NT2/D1 (cell line): ENCODE measurements at regions not wholly inside any gene's neighbourhood (a gene's known extent, or its start where the extent isn't known, plus 50 kb on each side); places are given as distances from the start of the nearest gene placed in this dataset.

Experiments
- SUZ12 ChIP-seq: IDR thresholded peaks from 2 replicates; pipeline ENCODE4 v1.6.1; 2011; ENCODE audit not compliant: insufficient read length, insufficient read depth; ENCODE audit errors: extremely low read depth
- YY1 ChIP-seq: IDR thresholded peaks from 2 replicates; pipeline ENCODE4 v1.6.1; 2011; ENCODE audit not compliant: insufficient read length, insufficient read depth
- ZNF274 ChIP-seq: IDR thresholded peaks from 2 replicates; pipeline ENCODE4 v1.6.1; 2011; ENCODE audit warnings: mild to moderate bottlenecking, low read depth, low read length

GRCh38 chr11:37527545-37527944, 929.5 kb upstream of the RAG2 start:
- no peak for TF ChIP-seq ZNF274
- TF ChIP-seq YY1, result no peak
- TF ChIP-seq SUZ12, result no peak
